ENCODE measurements at regions not wholly inside any gene's neighbourhood (a gene's known extent, or its start where the extent isn't known, plus 50 kb on each side); places are given as distances from the start of the nearest gene placed in this dataset.

- Histone ChIP-seq H3K27me3 (ENCODE audit: control insufficient read depth in 2 of 2, insufficient read depth in 2 of 2, low read length in 2 of 2) (peaks cover 0 to under 1% of the 10 kb centered on the region in 2 experiments), H3K27ac (ENCODE audit: insufficient read depth, low read depth, low read length) (no peak overlapping the region), H2AFZ (ENCODE audit: low read depth, low read length) (no peak overlapping the region), H3K9me1 (replicated peaks; ENCODE audit: control insufficient read depth, extremely low read depth, insufficient read depth, low read length) (no peaks in the 10 kb centered on the region), H3K9me3 (replicated peaks; ENCODE audit: control insufficient read depth, insufficient read depth, low read length) (no peaks in the 10 kb centered on the region), H3K4me2 (ENCODE audit: insufficient read depth, low read length) (no peak overlapping the region), H3K4me3 (replicated peaks in 1 of 3; ENCODE audit: insufficient read depth in 1 of 3, low read depth in 1 of 3, low read length in 3 of 3) (no peak overlapping the region), H3K9ac (replicated peaks; ENCODE audit: extremely low read depth, insufficient read depth, low read length) (no peak overlapping the region), H4K20me1 (replicated peaks; ENCODE audit: control insufficient read depth, extremely low read depth, insufficient read depth, low read length) (no peaks in the 10 kb centered on the region), H3K79me2 (ENCODE audit: control insufficient read depth, insufficient read depth, low read length) (no peaks in the 10 kb centered on the region), H3K4me1 (ENCODE audit: control insufficient read depth, extremely low read depth, insufficient read depth, low read length) (no peaks in the 10 kb centered on the region), H3K36me3 (ENCODE audit: control insufficient read depth in 2 of 2, extremely low read depth in 1 of 2, insufficient read depth in 2 of 2, low read length in 2 of 2) (no peaks in the 10 kb centered on the region)
- POLR2A ChIA-PET, result no interaction called here
- no TSS peak for BruUV-seq (replicated peaks)
- DNase-seq (ENCODE audit: low read depth, low spot score) (no peak), FAIRE-seq (no peak)
- intact Hi-C loops (cut with micrococcal nuclease) (no loop called here), dilution Hi-C loops (cut with MboI; ENCODE audit: extremely low pct_ligation_motif_present, low sequenced_read_pairs) (no loop called here)
- CTCF ChIA-PET, result no interaction called here
- TF ChIP-seq EZH2 (IDR thresholded peaks at IDR 0.05; ENCODE audit: borderline replicate concordance, low read depth, low read length, severe bottlenecking), result no peak
- TF ChIP-seq CTCF (IDR thresholded peaks at IDR 0.05; ENCODE audit: extremely low read depth in 1 of 2, insufficient read depth in 1 of 2, low read depth in 1 of 2, low read length in 2 of 2), result no peak
- no peak for TF ChIP-seq JUN (IDR thresholded peaks at IDR 0.05; ENCODE audit: borderline replicate concordance, insufficient read depth, insufficient read length, low read depth)
- TF ChIP-seq FOS (IDR thresholded peaks at IDR 0.05; ENCODE audit: borderline replicate concordance, insufficient read depth, low read length), result no peak
- TF ChIP-seq MAX (IDR thresholded peaks at IDR 0.05; ENCODE audit: insufficient read depth, insufficient read length), result no peak
- no peak for TF ChIP-seq GATA2 (IDR thresholded peaks at IDR 0.05; ENCODE audit: insufficient read depth, insufficient read length, low read depth, low read length)
- TF ChIP-seq POLR2A (IDR thresholded peaks at IDR 0.05; ENCODE audit: low read depth, low read length), result no peak
- no peak for TF ChIP-seq MYC (IDR thresholded peaks at IDR 0.05; ENCODE audit: low read depth, low read length)
- TF ChIP-seq POLR2AphosphoS5 (IDR thresholded peaks at IDR 0.05; ENCODE audit: insufficient read depth, low read depth, low read length), result no peak
Measured at GRCh38 chr5:1936901-1937300, 54.2 kb upstream of the IRX4 start.

Measured in endothelial cell of umbilical vein (primary cell).